ENCODE measurements at regions not wholly inside any gene's neighbourhood (a gene's known extent, or its start where the extent isn't known, plus 50 kb on each side); places are given as distances from the start of the nearest gene placed in this dataset.

DNA sequence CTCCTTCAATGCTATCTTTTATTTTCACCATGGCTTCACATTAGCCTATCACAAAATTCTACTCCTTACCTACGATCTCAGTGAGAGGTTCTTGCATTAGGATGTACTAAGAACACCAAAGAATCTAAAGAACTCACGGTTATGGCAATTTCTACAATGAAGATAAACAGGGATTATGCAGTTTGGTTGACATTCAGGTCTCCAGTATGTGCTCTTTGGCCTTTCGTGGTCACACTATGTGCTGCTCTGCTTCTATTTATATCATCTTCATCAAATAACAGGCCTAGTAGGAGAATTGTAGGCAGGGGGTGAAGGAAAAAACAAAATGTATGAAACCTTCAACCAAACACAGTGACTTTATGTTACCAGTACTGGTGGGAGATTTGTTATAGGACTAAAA lies 194.0 kb upstream of the SAMSN1 start:
- no peak overlapping the region for H3K27ac ChIP-seq (ENCODE audit: extremely low read depth, low read depth, low read length)
- no peaks in the 10 kb centered on the region for H3K4me1 ChIP-seq (ENCODE audit: control insufficient read depth, insufficient read depth, low read length)
- H3K36me3 ChIP-seq (ENCODE audit: control insufficient read depth in 2 of 2, insufficient read depth in 1 of 2, low read length in 2 of 2): no peaks in the 10 kb centered on the region
- H3K9me3 ChIP-seq (ENCODE audit: control insufficient read depth, insufficient read depth, low read depth, low read length): no peaks in the 10 kb centered on the region
- TF ChIP-seq ZNF133 (tag by site-specific recombination; IDR thresholded peaks at IDR 0.05) (no peak), REPIN1 (tag by site-specific recombination; IDR thresholded peaks at IDR 0.05; ENCODE audit: low read depth) (no peak), WT1 (tag by site-specific recombination; IDR thresholded peaks at IDR 0.05) (no peak), ZNF660 (tag by site-specific recombination; IDR thresholded peaks at IDR 0.05) (no peak), SCRT1 (tag by site-specific recombination; IDR thresholded peaks at IDR 0.05; ENCODE audit: borderline replicate concordance) (no peak), ZBTB8A (tag by site-specific recombination; IDR thresholded peaks at IDR 0.05) (no peak), ZNF239 (tag by site-specific recombination; IDR thresholded peaks at IDR 0.05) (no peak), SP2 (tag by site-specific recombination; IDR thresholded peaks at IDR 0.05) (no peak), ZNF629 (tag by site-specific recombination; IDR thresholded peaks at IDR 0.05) (no peak), ZNF19 (tag by site-specific recombination; IDR thresholded peaks at IDR 0.05; ENCODE audit: low read depth) (no peak), ZNF561 (tag by site-specific recombination; IDR thresholded peaks at IDR 0.05; ENCODE audit: borderline replicate concordance) (no peak)
- TF ChIP-seq, protein P1, sequence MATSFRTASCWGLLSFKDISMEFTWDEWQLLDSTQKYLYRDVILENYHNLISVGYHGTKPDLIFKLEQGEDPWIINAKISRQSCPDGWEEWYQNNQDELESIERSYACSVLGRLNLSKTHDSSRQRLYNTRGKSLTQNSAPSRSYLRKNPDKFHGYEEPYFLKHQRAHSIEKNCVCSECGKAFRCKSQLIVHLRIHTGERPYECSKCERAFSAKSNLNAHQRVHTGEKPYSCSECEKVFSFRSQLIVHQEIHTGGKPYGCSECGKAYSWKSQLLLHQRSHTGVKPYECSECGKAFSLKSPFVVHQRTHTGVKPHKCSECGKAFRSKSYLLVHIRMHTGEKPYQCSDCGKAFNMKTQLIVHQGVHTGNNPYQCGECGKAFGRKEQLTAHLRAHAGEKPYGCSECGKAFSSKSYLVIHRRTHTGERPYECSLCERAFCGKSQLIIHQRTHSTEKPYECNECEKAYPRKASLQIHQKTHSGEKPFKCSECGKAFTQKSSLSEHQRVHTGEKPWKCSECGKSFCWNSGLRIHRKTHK (tag by site-specific recombination; IDR thresholded peaks at IDR 0.05): no peak
- TF ChIP-seq, protein P2, sequence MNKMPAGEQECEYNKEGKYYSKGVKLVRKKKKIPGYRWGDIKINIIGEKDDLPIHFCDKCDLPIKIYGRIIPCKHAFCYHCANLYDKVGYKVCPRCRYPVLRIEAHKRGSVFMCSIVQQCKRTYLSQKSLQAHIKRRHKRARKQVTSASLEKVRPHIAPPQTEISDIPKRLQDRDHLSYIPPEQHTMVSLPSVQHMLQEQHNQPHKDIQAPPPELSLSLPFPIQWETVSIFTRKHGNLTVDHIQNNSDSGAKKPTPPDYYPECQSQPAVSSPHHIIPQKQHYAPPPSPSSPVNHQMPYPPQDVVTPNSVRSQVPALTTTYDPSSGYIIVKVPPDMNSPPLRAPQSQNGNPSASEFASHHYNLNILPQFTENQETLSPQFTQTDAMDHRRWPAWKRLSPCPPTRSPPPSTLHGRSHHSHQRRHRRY (tag by site-specific recombination; IDR thresholded peaks at IDR 0.05): no peak
- TF ChIP-seq, protein P3, sequence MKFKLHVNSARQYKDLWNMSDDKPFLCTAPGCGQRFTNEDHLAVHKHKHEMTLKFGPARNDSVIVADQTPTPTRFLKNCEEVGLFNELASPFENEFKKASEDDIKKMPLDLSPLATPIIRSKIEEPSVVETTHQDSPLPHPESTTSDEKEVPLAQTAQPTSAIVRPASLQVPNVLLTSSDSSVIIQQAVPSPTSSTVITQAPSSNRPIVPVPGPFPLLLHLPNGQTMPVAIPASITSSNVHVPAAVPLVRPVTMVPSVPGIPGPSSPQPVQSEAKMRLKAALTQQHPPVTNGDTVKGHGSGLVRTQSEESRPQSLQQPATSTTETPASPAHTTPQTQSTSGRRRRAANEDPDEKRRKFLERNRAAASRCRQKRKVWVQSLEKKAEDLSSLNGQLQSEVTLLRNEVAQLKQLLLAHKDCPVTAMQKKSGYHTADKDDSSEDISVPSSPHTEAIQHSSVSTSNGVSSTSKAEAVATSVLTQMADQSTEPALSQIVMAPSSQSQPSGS (tag by site-specific recombination; IDR thresholded peaks at IDR 0.05; ENCODE audit: low read depth): no peak
- TF ChIP-seq, protein P4, sequence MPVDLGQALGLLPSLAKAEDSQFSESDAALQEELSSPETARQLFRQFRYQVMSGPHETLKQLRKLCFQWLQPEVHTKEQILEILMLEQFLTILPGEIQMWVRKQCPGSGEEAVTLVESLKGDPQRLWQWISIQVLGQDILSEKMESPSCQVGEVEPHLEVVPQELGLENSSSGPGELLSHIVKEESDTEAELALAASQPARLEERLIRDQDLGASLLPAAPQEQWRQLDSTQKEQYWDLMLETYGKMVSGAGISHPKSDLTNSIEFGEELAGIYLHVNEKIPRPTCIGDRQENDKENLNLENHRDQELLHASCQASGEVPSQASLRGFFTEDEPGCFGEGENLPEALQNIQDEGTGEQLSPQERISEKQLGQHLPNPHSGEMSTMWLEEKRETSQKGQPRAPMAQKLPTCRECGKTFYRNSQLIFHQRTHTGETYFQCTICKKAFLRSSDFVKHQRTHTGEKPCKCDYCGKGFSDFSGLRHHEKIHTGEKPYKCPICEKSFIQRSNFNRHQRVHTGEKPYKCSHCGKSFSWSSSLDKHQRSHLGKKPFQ (tag by site-specific recombination; IDR thresholded peaks at IDR 0.05): no peak
- H3K4me3 ChIP-seq (ENCODE audit: low read depth, low read length): no peak overlapping the region
- POLR2A ChIA-PET: no interaction called here
- CTCF ChIA-PET: interaction anchor here (0.5 to 0.7 kb wide), 2 partner anchors 22 to 769 kb away, joined by 3 to 4 read pairs; no protein-coding TSS in a partner anchor

DNA sequence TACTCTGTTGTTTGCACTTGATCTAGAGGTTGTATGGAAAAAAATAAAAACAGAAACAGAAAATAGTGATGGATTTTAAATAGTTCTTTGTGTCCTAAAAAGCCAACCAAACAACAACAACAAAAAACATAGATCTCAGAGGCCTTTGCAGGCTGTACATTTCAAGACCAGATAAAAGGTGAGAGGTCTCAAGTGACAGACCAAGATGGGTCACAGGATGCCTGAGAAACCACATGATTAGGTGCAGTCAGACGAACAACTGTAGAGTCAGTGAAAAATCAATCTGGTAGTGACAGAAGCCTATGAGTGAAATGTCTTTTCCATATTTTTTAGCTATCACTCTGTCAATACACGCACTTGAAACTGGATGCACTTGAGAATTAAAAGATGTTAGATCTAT lies 193.5 kb upstream of the SAMSN1 start:
- CTCF ChIA-PET: interaction anchor here (0.5 to 0.7 kb wide), 2 partner anchors 22 to 770 kb away, joined by 3 to 4 read pairs; no protein-coding TSS in a partner anchor
- Histone ChIP-seq H3K4me1 (ENCODE audit: control insufficient read depth, insufficient read depth, low read length) (no peaks in the 10 kb centered on the region), H3K9me3 (ENCODE audit: control insufficient read depth, insufficient read depth, low read depth, low read length) (no peaks in the 10 kb centered on the region), H3K4me3 (ENCODE audit: low read depth, low read length) (no peak overlapping the region), H3K36me3 (ENCODE audit: control insufficient read depth in 2 of 2, insufficient read depth in 1 of 2, low read length in 2 of 2) (no peaks in the 10 kb centered on the region), H3K27ac (ENCODE audit: extremely low read depth, low read depth, low read length) (no peak overlapping the region)
- POLR2A ChIA-PET: no interaction called here
- TF ChIP-seq HOXA7 (CRISPR knock-in tag; IDR thresholded peaks at IDR 0.05; ENCODE audit: borderline replicate concordance) (no peak), ZNF223 (tag by site-specific recombination; IDR thresholded peaks at IDR 0.05) (no peak), ZNF544 (tag by site-specific recombination; IDR thresholded peaks at IDR 0.05) (no peak), KLF9 (tag by site-specific recombination; IDR thresholded peaks at IDR 0.05; ENCODE audit: low read depth) (no peak), ZBTB20 (tag by site-specific recombination; IDR thresholded peaks at IDR 0.05) (no peak), ZNF248 (tag by site-specific recombination; IDR thresholded peaks at IDR 0.05) (no peak), ZNF302 (tag by site-specific recombination; IDR thresholded peaks at IDR 0.05; ENCODE audit: low read depth) (no peak)
- TF ChIP-seq, protein P5, sequence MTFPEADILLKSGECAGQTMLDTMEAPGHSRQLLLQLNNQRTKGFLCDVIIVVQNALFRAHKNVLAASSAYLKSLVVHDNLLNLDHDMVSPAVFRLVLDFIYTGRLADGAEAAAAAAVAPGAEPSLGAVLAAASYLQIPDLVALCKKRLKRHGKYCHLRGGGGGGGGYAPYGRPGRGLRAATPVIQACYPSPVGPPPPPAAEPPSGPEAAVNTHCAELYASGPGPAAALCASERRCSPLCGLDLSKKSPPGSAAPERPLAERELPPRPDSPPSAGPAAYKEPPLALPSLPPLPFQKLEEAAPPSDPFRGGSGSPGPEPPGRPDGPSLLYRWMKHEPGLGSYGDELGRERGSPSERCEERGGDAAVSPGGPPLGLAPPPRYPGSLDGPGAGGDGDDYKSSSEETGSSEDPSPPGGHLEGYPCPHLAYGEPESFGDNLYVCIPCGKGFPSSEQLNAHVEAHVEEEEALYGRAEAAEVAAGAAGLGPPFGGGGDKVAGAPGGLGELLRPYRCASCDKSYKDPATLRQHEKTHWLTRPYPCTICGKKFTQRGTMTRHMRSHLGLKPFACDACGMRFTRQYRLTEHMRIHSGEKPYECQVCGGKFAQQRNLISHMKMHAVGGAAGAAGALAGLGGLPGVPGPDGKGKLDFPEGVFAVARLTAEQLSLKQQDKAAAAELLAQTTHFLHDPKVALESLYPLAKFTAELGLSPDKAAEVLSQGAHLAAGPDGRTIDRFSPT (tag by site-specific recombination; IDR thresholded peaks at IDR 0.05): no peak
- TF ChIP-seq, protein P6, sequence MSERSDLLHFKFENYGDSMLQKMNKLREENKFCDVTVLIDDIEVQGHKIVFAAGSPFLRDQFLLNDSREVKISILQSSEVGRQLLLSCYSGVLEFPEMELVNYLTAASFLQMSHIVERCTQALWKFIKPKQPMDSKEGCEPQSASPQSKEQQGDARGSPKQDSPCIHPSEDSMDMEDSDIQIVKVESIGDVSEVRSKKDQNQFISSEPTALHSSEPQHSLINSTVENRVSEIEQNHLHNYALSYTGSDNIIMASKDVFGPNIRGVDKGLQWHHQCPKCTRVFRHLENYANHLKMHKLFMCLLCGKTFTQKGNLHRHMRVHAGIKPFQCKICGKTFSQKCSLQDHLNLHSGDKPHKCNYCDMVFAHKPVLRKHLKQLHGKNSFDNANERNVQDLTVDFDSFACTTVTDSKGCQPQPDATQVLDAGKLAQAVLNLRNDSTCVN (tag by site-specific recombination; optimal IDR thresholded peaks at IDR 0.05): no peak
- TF ChIP-seq, protein P7, sequence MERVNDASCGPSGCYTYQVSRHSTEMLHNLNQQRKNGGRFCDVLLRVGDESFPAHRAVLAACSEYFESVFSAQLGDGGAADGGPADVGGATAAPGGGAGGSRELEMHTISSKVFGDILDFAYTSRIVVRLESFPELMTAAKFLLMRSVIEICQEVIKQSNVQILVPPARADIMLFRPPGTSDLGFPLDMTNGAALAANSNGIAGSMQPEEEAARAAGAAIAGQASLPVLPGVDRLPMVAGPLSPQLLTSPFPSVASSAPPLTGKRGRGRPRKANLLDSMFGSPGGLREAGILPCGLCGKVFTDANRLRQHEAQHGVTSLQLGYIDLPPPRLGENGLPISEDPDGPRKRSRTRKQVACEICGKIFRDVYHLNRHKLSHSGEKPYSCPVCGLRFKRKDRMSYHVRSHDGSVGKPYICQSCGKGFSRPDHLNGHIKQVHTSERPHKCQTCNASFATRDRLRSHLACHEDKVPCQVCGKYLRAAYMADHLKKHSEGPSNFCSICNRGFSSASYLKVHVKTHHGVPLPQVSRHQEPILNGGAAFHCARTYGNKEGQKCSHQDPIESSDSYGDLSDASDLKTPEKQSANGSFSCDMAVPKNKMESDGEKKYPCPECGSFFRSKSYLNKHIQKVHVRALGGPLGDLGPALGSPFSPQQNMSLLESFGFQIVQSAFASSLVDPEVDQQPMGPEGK (tag by site-specific recombination; IDR thresholded peaks at IDR 0.05): no peak
